Stimulated activated CD8-positive, alpha-beta memory T cell treated with anti-CD3 and anti-CD28 coated beads, Interleukin-2, amount 100 ng/mL, for 48 hours (primary cell): ENCODE measurements at regions not wholly inside any gene's neighbourhood (a gene's known extent, or its start where the extent isn't known, plus 50 kb on each side); places are given as distances from the start of the nearest gene placed in this dataset.
"Not testable (repeated sequence)": the region's sequence is repeated elsewhere in the genome, so short reads cannot be mapped to it uniquely, and the experiment has no call there.

Experiments used
- DNase-seq, 2 donors: peaks; one replicate each; pipeline ENCODE4 v3.0.0-alpha.2; 2020; ENCODE audit warnings: low read depth in 2 of 2

GRCh38 chr5:17828681-17829080, 194.4 kb downstream of the TAF11L14 start:
- DNase-seq = no peak

- DNase-seq = no peak
These were observed 195.2 kb downstream of the TAF11L14 start for GRCh38 chr5:17829456-17829855.

- DNase-seq = no peak
These were observed 197.0 kb downstream of the TAF11L14 start for GRCh38 chr5:17831279-17831678.

GRCh38 chr5:17832949-17833745, 198.9 kb downstream of the TAF11L14 start:
- no peak for DNase-seq

- no peak for DNase-seq
These were observed 203.5 kb downstream of the TAF11L14 start for GRCh38 chr5:17837757-17838156.

GRCh38 chr5:17838469-17838868, 204.2 kb downstream of the TAF11L14 start:
- no peak for DNase-seq

GRCh38 chr5:17839848-17840247, 205.6 kb downstream of the TAF11L14 start:
- DNase-seq = no peak

GRCh38 chr5:17846496-17846895, 212.2 kb downstream of the TAF11L14 start:
- no peak for DNase-seq

- DNase-seq = no peak
These were observed 213.0 kb downstream of the TAF11L14 start for GRCh38 chr5:17847286-17847685.

- DNase-seq = no peak
These were observed 217.9 kb downstream of the TAF11L14 start for GRCh38 chr5:17852111-17852510.

- DNase-seq = no peak
These were observed 218.5 kb downstream of the TAF11L14 start for GRCh38 chr5:17852740-17853139.

- no peak for DNase-seq
These were observed 220.6 kb downstream of the TAF11L14 start for GRCh38 chr5:17854901-17855300.

GRCh38 chr5:17860660-17861315, 226.5 kb downstream of the TAF11L14 start:
- DNase-seq = no peak

GRCh38 chr5:17864903-17865302, 230.6 kb downstream of the TAF11L14 start:
- DNase-seq = not testable (repeated sequence)

- not testable (repeated sequence) for DNase-seq
These were observed 231.7 kb downstream of the TAF11L14 start for GRCh38 chr5:17865966-17866365.

GRCh38 chr5:17872204-17872603, 237.9 kb downstream of the TAF11L14 start:
- DNase-seq = no peak

GRCh38 chr5:17878541-17878940, 244.3 kb downstream of the TAF11L14 start:
- no peak for DNase-seq

GRCh38 chr5:17879276-17879675, 245.0 kb downstream of the TAF11L14 start:
- DNase-seq = no peak

GRCh38 chr5:17880869-17881268, 246.6 kb downstream of the TAF11L14 start:
- DNase-seq = no peak

- DNase-seq = no peak
These were observed 248.7 kb downstream of the TAF11L14 start for GRCh38 chr5:17882760-17883488.

- no peak for DNase-seq
These were observed 253.9 kb downstream of the TAF11L14 start for GRCh38 chr5:17888155-17888554.

- DNase-seq = no peak
These were observed 256.2 kb downstream of the TAF11L14 start for GRCh38 chr5:17890501-17890900.

- DNase-seq = no peak
These were observed 257.6 kb downstream of the TAF11L14 start for GRCh38 chr5:17891881-17892280.
